H1 (cell line): ENCODE measurements at regions not wholly inside any gene's neighbourhood (a gene's known extent, or its start where the extent isn't known, plus 50 kb on each side); places are given as distances from the start of the nearest gene placed in this dataset.

Source experiments
- RNF2 ChIP-seq: fragments of 200-900, 300-1000 bp; sonication (generic); IDR thresholded peaks from 2 replicates; pipeline ENCODE4 v1.7.1; 2016; ENCODE audit warnings: borderline replicate concordance, low read depth, mild to moderate bottlenecking, antibody characterized with exemption, low read length; ENCODE audit not compliant: poor library complexity, severe bottlenecking; ENCODE audit errors: missing control alignments

DNA sequence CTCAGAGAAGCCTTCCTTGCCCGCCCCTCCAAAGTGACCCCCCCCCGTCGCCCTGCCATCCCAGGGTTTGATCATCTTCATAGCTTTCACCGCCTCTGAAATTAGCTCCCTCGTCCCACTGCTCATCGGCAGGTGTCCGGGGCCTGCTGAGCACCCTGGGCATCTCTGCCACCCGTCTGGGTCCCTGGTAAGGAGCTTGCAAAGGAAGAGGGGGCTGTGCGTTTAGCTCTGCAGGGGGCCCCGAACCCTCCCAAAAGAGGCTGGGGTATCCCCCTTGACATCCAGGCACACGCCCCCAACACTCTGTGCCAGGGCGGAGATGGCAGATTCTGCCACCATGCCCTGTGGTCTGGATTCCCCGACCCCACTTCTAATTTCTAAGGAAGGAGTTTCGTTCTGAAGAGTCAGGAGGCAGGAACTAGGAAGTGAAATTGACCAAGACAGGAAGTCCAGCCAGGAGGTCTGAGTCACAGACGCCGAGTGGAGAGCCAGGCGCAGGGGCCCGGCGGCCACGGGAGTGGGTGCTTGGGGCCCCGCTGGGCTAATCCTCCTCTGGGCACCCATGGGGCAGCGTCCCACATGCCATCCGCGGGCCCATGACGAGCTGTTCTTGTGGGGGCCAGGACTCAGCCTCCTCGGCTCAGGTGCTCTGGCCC is 95.7 kb downstream of the RFLNA start (continued):
- no peak for TF ChIP-seq RNF2
